ENCODE measurements at regions not wholly inside any gene's neighbourhood (a gene's known extent, or its start where the extent isn't known, plus 50 kb on each side); places are given as distances from the start of the nearest gene placed in this dataset.

DNA sequence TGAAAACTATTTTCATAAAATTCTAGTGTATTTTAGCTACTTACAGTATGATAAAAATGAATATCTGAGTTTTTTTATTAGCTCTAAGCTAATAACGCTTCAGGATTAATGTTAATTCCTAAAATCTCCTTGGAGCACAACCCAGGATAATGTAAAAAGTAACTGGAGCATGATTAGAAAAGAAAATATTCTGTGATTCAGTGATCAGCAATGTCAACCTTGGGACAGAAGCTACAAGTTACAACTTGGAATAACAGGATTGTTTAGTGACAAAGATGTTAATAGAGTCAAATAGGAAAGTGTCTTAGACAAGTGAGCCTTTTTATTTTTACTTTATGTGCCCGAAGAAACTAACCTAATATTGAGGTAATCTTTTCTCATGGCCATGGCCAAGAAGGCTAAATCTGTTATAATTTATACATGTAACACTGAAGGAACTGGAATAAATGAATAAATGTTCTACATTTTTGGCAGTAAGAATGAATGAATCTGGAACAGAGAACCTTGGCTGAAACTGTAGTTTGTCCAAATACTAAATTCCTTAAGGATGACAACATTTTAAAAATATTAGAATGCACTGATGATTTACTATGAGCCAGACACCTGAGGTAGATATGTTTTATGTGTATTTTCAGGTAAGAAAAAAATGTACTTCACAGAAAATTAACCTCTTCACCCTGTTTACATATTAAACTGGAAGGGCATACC lies 994.0 kb downstream of the GRIK2 start:
- TF ChIP-seq, protein P1, sequence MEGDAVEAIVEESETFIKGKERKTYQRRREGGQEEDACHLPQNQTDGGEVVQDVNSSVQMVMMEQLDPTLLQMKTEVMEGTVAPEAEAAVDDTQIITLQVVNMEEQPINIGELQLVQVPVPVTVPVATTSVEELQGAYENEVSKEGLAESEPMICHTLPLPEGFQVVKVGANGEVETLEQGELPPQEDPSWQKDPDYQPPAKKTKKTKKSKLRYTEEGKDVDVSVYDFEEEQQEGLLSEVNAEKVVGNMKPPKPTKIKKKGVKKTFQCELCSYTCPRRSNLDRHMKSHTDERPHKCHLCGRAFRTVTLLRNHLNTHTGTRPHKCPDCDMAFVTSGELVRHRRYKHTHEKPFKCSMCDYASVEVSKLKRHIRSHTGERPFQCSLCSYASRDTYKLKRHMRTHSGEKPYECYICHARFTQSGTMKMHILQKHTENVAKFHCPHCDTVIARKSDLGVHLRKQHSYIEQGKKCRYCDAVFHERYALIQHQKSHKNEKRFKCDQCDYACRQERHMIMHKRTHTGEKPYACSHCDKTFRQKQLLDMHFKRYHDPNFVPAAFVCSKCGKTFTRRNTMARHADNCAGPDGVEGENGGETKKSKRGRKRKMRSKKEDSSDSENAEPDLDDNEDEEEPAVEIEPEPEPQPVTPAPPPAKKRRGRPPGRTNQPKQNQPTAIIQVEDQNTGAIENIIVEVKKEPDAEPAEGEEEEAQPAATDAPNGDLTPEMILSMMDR (IDR thresholded peaks at IDR 0.05) = no peak
- no peak for TF ChIP-seq POLR2AphosphoS5 (IDR thresholded peaks at IDR 0.05; ENCODE audit: low read depth, low read length)
- TF ChIP-seq TCF7L2 (IDR thresholded peaks at IDR 0.05; ENCODE audit: low read depth, low read length) = no peak
- TF ChIP-seq, protein P2, sequence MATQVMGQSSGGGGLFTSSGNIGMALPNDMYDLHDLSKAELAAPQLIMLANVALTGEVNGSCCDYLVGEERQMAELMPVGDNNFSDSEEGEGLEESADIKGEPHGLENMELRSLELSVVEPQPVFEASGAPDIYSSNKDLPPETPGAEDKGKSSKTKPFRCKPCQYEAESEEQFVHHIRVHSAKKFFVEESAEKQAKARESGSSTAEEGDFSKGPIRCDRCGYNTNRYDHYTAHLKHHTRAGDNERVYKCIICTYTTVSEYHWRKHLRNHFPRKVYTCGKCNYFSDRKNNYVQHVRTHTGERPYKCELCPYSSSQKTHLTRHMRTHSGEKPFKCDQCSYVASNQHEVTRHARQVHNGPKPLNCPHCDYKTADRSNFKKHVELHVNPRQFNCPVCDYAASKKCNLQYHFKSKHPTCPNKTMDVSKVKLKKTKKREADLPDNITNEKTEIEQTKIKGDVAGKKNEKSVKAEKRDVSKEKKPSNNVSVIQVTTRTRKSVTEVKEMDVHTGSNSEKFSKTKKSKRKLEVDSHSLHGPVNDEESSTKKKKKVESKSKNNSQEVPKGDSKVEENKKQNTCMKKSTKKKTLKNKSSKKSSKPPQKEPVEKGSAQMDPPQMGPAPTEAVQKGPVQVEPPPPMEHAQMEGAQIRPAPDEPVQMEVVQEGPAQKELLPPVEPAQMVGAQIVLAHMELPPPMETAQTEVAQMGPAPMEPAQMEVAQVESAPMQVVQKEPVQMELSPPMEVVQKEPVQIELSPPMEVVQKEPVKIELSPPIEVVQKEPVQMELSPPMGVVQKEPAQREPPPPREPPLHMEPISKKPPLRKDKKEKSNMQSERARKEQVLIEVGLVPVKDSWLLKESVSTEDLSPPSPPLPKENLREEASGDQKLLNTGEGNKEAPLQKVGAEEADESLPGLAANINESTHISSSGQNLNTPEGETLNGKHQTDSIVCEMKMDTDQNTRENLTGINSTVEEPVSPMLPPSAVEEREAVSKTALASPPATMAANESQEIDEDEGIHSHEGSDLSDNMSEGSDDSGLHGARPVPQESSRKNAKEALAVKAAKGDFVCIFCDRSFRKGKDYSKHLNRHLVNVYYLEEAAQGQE (IDR thresholded peaks at IDR 0.05; ENCODE audit: insufficient read depth in 1 of 2, low read depth in 2 of 2, low read length in 1 of 2) = no peak

Data from Panc1 (cell line).